ENCODE measurements at regions not wholly inside any gene's neighbourhood (a gene's known extent, or its start where the extent isn't known, plus 50 kb on each side); places are given as distances from the start of the nearest gene placed in this dataset.

GRCh38 chr6:159099961-159100360 lies 55.2 kb upstream of the TAGAP start:
- no peak for DNase-seq (ENCODE audit: low read depth)

GRCh38 chr6:159099276-159099675 lies 54.5 kb upstream of the TAGAP start:
- no peak for DNase-seq (ENCODE audit: low read depth)

GRCh38 chr6:159098636-159099106 lies 53.9 kb upstream of the TAGAP start:
- DNase-seq (ENCODE audit: low read depth) = peak; percentile 52

GRCh38 chr6:159097256-159097655 lies 52.5 kb upstream of the TAGAP start:
- no peak for DNase-seq (ENCODE audit: low read depth)

GRCh38 chr6:159095616-159096015 lies 50.8 kb upstream of the TAGAP start:
- DNase-seq (ENCODE audit: low read depth) = no peak

GRCh38 chr6:159094444-159095252 lies 49.9 kb upstream of the TAGAP start:
- no peak for DNase-seq (ENCODE audit: low read depth)

Data from activated T-cell treated with anti-CD3 and anti-CD28 coated beads for 1 hour (primary cell).